HG03097 (cell line): ENCODE measurements at regions not wholly inside any gene's neighbourhood (a gene's known extent, or its start where the extent isn't known, plus 50 kb on each side); places are given as distances from the start of the nearest gene placed in this dataset.
"Not testable (repeated sequence)": the region's sequence is repeated elsewhere in the genome, so short reads cannot be mapped to it uniquely, and the experiment has no call there.

Experiments
- ATAC-seq: cut with Tn5 transposase; IDR thresholded peaks from one replicate; pipeline ENCODE4 v1.9.1; 2021; ENCODE audit not compliant: unreplicated experiment, low FRiP score

- no peak for ATAC-seq
Observed at GRCh38 chr3:69648126-69648525, 91.1 kb upstream of the MITF start.

GRCh38 chr3:69647511-69648110 lies 91.7 kb upstream of the MITF start:
- no peak for ATAC-seq

- no peak for ATAC-seq
Observed at GRCh38 chr3:69647081-69647480, 92.2 kb upstream of the MITF start.

- ATAC-seq: no peak
Observed at GRCh38 chr3:69646287-69647067, 92.8 kb upstream of the MITF start.

- ATAC-seq: no peak
Observed at GRCh38 chr3:69642606-69643005, 96.7 kb upstream of the MITF start.

- ATAC-seq: no peak
Observed at GRCh38 chr3:69639851-69640250, 99.4 kb upstream of the MITF start.

- ATAC-seq: no peak
Observed at GRCh38 chr3:69628951-69629350, 110.3 kb upstream of the MITF start.

- ATAC-seq: no peak
Observed at GRCh38 chr3:69613286-69613685, 126.0 kb upstream of the MITF start.

- no peak for ATAC-seq
Observed at GRCh38 chr3:69612791-69613190, 126.5 kb upstream of the MITF start.

GRCh38 chr3:69609566-69609965 lies 129.7 kb upstream of the MITF start:
- not testable (repeated sequence) for ATAC-seq

- no peak for ATAC-seq
Observed at GRCh38 chr3:69607466-69608305, 131.6 kb upstream of the MITF start.

GRCh38 chr3:69605867-69606266 lies 133.4 kb upstream of the MITF start:
- no peak for ATAC-seq

GRCh38 chr3:69604735-69605450 lies 134.4 kb upstream of the MITF start:
- ATAC-seq: no peak

GRCh38 chr3:69602112-69602511 lies 137.2 kb upstream of the MITF start:
- no peak for ATAC-seq

- no peak for ATAC-seq
Observed at GRCh38 chr3:69594286-69594685, 145.0 kb upstream of the MITF start.

GRCh38 chr3:69591164-69591736 lies 148.0 kb upstream of the MITF start:
- no peak for ATAC-seq

GRCh38 chr3:69590111-69590510 lies 149.2 kb upstream of the MITF start:
- no peak for ATAC-seq

- ATAC-seq: no peak
Observed at GRCh38 chr3:69588170-69588569, 151.1 kb upstream of the MITF start.

GRCh38 chr3:69585472-69585871 lies 153.8 kb upstream of the MITF start:
- no peak for ATAC-seq

- ATAC-seq: no peak
Observed at GRCh38 chr3:69582044-69582443, 157.2 kb upstream of the MITF start.
